ENCODE measurements at regions not wholly inside any gene's neighbourhood (a gene's known extent, or its start where the extent isn't known, plus 50 kb on each side); places are given as distances from the start of the nearest gene placed in this dataset.

GRCh38 chr14:34219661-34220377, 242.2 kb downstream of the SPTSSA start:
- TF ChIP-seq, protein P1, sequence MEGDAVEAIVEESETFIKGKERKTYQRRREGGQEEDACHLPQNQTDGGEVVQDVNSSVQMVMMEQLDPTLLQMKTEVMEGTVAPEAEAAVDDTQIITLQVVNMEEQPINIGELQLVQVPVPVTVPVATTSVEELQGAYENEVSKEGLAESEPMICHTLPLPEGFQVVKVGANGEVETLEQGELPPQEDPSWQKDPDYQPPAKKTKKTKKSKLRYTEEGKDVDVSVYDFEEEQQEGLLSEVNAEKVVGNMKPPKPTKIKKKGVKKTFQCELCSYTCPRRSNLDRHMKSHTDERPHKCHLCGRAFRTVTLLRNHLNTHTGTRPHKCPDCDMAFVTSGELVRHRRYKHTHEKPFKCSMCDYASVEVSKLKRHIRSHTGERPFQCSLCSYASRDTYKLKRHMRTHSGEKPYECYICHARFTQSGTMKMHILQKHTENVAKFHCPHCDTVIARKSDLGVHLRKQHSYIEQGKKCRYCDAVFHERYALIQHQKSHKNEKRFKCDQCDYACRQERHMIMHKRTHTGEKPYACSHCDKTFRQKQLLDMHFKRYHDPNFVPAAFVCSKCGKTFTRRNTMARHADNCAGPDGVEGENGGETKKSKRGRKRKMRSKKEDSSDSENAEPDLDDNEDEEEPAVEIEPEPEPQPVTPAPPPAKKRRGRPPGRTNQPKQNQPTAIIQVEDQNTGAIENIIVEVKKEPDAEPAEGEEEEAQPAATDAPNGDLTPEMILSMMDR (IDR thresholded peaks at IDR 0.05) = no peak
- DNase-seq = no peak
- intact Hi-C loops (cut with DNase I) = no loop called here
- H3K27ac ChIP-seq = no peak overlapping the region
- no peaks in the 10 kb centered on the region for H3K36me3 ChIP-seq
- H3K4me1 ChIP-seq = no peaks in the 10 kb centered on the region
- no peaks in the 10 kb centered on the region for H3K27me3 ChIP-seq (ENCODE audit: low read depth)
- no peak for ATAC-seq
- no peak overlapping the region for H3K4me3 ChIP-seq
- H3K9me3 ChIP-seq = no peaks in the 10 kb centered on the region

DNA sequence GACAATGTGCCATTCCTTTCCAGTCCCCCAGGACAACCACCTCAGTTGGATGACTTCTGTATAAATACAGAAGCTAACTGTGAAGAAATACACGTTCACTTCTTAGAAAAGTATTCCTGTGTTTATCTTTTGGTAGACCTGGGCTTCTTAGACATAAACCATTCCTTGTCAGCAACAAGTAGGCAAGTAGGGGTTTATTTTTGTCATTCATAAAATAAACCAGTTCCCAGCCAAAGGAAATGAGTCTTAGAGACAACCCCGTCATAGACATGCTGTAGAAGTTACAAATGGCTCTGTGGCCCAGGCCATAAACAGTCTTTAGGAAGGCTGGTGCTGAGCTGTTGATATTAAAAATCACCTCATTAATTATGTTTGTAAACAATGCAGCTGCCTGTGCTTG, 243.2 kb downstream of the SPTSSA start:
- intact Hi-C loops (cut with DNase I) = no loop called here
- no peaks in the 10 kb centered on the region for H3K4me1 ChIP-seq
- TF ChIP-seq, protein P1 (IDR thresholded peaks at IDR 0.05) = no peak
- H3K4me3 ChIP-seq = no peak overlapping the region
- ATAC-seq = no peak
- peaks cover 6% of the 10 kb centered on the region for H3K27me3 ChIP-seq (ENCODE audit: low read depth)
- no peaks in the 10 kb centered on the region for H3K36me3 ChIP-seq
- H3K27ac ChIP-seq = no peak overlapping the region
- H3K9me3 ChIP-seq = no peaks in the 10 kb centered on the region
- DNase-seq = no peak

DNA sequence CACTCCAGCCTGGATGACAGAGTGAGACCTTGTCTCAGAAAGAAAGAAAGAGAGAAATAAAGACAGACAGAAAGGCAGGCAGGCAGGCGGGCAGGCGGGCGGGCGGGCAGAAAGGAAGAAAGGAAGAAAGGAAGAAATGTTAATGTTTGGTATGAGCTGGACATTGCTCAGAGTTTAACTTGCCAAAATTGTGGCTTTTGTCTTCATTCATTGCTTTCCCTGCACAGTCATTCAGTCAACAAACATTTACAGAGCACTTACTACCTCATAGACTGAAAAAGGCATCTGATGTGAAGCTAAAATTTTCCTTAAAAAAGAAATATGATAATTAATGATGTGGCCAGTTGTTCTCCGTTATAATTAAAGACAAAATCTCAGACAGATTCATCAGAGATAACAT, 247.1 kb downstream of the SPTSSA start:
- no peaks in the 10 kb centered on the region for H3K9me3 ChIP-seq
- H3K36me3 ChIP-seq = no peaks in the 10 kb centered on the region
- DNase-seq (no peak), ATAC-seq (no peak)
- intact Hi-C loops (cut with DNase I) = no loop called here
- H3K4me1 ChIP-seq = no peaks in the 10 kb centered on the region
- H3K27ac ChIP-seq = no peak overlapping the region
- H3K27me3 ChIP-seq (ENCODE audit: low read depth) = peaks cover 6% of the 10 kb centered on the region
- H3K4me3 ChIP-seq = no peak overlapping the region
- TF ChIP-seq, protein P1 (IDR thresholded peaks at IDR 0.05) = no peak

- TF ChIP-seq, protein P1 (IDR thresholded peaks at IDR 0.05) = no peak
- Histone ChIP-seq H3K9me3 (no peaks in the 10 kb centered on the region), H3K4me1 (no peaks in the 10 kb centered on the region), H3K27me3 (ENCODE audit: low read depth) (peaks cover 6% of the 10 kb centered on the region), H3K36me3 (no peaks in the 10 kb centered on the region), H3K4me3 (no peak overlapping the region), H3K27ac (no peak overlapping the region)
- intact Hi-C loops (cut with DNase I) = no loop called here
- no peak for DNase-seq
- ATAC-seq = no peak
Observed at GRCh38 chr14:34213332-34213731, 248.7 kb downstream of the SPTSSA start.

GRCh38 chr14:34212172-34212929, 249.7 kb downstream of the SPTSSA start:
- Histone ChIP-seq H3K27ac (no peak overlapping the region), H3K27me3 (ENCODE audit: low read depth) (peaks cover 6% of the 10 kb centered on the region), H3K36me3 (no peaks in the 10 kb centered on the region), H3K4me1 (no peaks in the 10 kb centered on the region), H3K9me3 (no peaks in the 10 kb centered on the region), H3K4me3 (no peak overlapping the region)
- intact Hi-C loops (cut with DNase I) = no loop called here
- TF ChIP-seq, protein P1 (IDR thresholded peaks at IDR 0.05) = no peak
- DNase-seq (no peak), ATAC-seq (no peak)

Measured in lower lobe of right lung (tissue), 2 donors.